KOPT-K1 (cell line): ENCODE measurements at regions not wholly inside any gene's neighbourhood (a gene's known extent, or its start where the extent isn't known, plus 50 kb on each side); places are given as distances from the start of the nearest gene placed in this dataset.

Experiments used
- H3K27ac ChIP-seq: fragments of 200-600 bp; sonication (generic); 2 replicates; pipeline ENCODE4 v1.5.1; 2016; ENCODE audit warnings: antibody characterized with exemption, mild to moderate bottlenecking, low read depth, low read length; ENCODE audit not compliant: poor library complexity, severe bottlenecking
- H3K36me3 ChIP-seq: fragments of 200-600 bp; sonication (generic); 2 replicates; pipeline ENCODE4 v1.5.1; 2017; ENCODE audit warnings: antibody characterized with exemption, mild to moderate bottlenecking, low read length, moderate library complexity; ENCODE audit not compliant: insufficient read depth
- H3K9me3 ChIP-seq: fragments of 200-600 bp; sonication (generic); 2 replicates; pipeline ENCODE4 v1.5.1; 2017; ENCODE audit warnings: antibody characterized with exemption, low read length, mild to moderate bottlenecking; ENCODE audit not compliant: insufficient read depth, poor library complexity, severe bottlenecking

GRCh38 chr12:12018454-12018853, 52.3 kb upstream of the BCL2L14 start:
- Histone ChIP-seq H3K9me3 (no peaks in the 10 kb centered on the region), H3K36me3 (no peaks in the 10 kb centered on the region), H3K27ac (no peak overlapping the region)

- Histone ChIP-seq H3K9me3 (no peaks in the 10 kb centered on the region), H3K36me3 (no peaks in the 10 kb centered on the region), H3K27ac (no peak overlapping the region)
These were observed 50.9 kb upstream of the BCL2L14 start for GRCh38 chr12:12019881-12020280.

- Histone ChIP-seq H3K36me3 (no peaks in the 10 kb centered on the region), H3K27ac (no peak overlapping the region), H3K9me3 (no peaks in the 10 kb centered on the region)
These were observed 50.0 kb upstream of the BCL2L14 start for GRCh38 chr12:12020762-12021161.
